Naive thymus-derived CD4-positive, alpha-beta T cell (primary cell): ENCODE measurements at regions not wholly inside any gene's neighbourhood (a gene's known extent, or its start where the extent isn't known, plus 50 kb on each side); places are given as distances from the start of the nearest gene placed in this dataset.
"Not testable (repeated sequence)": the region's sequence is repeated elsewhere in the genome, so short reads cannot be mapped to it uniquely, and the experiment has no call there.

Experiments used
- ATAC-seq: fragments of 150-1000 bp; cut with Tn5 transposase; 2 replicates; pipeline ENCODE4 v1.10.0; 2021; ENCODE audit warnings: mild to moderate bottlenecking, moderate library complexity
- CTCF ChIA-PET: fragments of 350-600 bp; sonication (Branson Sonifier 250); formaldehyde crosslinking; loops from one replicate; lab custom pipeline; 2021; ENCODE audit warnings: antibody characterized with exemption; lab: Charles Lee
- POLR2A ChIA-PET: fragments of 350-600 bp; sonication (Branson Sonifier 250); formaldehyde crosslinking; loops from one replicate; lab custom pipeline; 2021; ENCODE audit warnings: antibody characterized with exemption, inconsistent platforms; lab: Charles Lee
- DNase-seq, 9 donors: peaks; one replicate each; pipeline versions ENCODE4 v3.0.0 to v3.0.0-alpha.2; 2020 to 2022; ENCODE audit warnings: mixed read lengths in 1 of 9
- H3K27ac ChIP-seq: one replicate; pipeline ENCODE4 v1.7.0; 2013; ENCODE audit warnings: mild to moderate bottlenecking, low read depth, low read length, moderate library complexity
- H3K27me3 ChIP-seq, 2 donors: one replicate each; pipeline ENCODE4 v1.7.0; 2013; ENCODE audit warnings: low read length in 2 of 2, mild to moderate bottlenecking in 2 of 2, moderate library complexity in 2 of 2; ENCODE audit not compliant: control insufficient read depth in 2 of 2, insufficient read depth in 2 of 2
- H3K36me3 ChIP-seq, 3 experiments: 1 replicate in 2 of 3; 2 replicates in 1 of 3; pipeline ENCODE4 v1.7.0; 2013; ENCODE audit warnings: low read length in 3 of 3, mild to moderate bottlenecking in 3 of 3, moderate library complexity in 1 of 3; ENCODE audit not compliant: insufficient read depth in 3 of 3, control insufficient read depth in 2 of 3
- H3K4me1 ChIP-seq, 2 donors: one replicate each; pipeline ENCODE4 v1.7.0; 2013; ENCODE audit warnings: low read length in 2 of 2, mild to moderate bottlenecking in 2 of 2, moderate library complexity in 1 of 2; ENCODE audit not compliant: control insufficient read depth in 2 of 2, insufficient read depth in 2 of 2
- H3K4me3 ChIP-seq: 2 replicates; pipeline ENCODE4 v1.7.0; 2013; ENCODE audit warnings: mild to moderate bottlenecking, low read length
- H3K9me3 ChIP-seq, 3 experiments: 1 replicate in 2 of 3; 2 replicates in 1 of 3; pipeline ENCODE4 v1.7.0; 2013; ENCODE audit warnings: low read length in 3 of 3; ENCODE audit not compliant: control insufficient read depth in 2 of 3
- H3K27ac Mint-ChIP-seq, 9 donors: one replicate each; pipeline ENCODE4 v1.8.0; 2020 to 2022; ENCODE audit warnings: mixed read lengths in 9 of 9, mild to moderate bottlenecking in 8 of 9, moderate library complexity in 5 of 9, inconsistent platforms in 2 of 9
- H3K27me3 Mint-ChIP-seq, 5 donors: one replicate each; pipeline ENCODE4 v1.8.0; 2021 to 2022; ENCODE audit warnings: mixed read lengths in 5 of 5, mild to moderate bottlenecking in 1 of 5
- H3K36me3 Mint-ChIP-seq, 5 donors: one replicate each; pipeline ENCODE4 v1.8.0; 2020 to 2022; ENCODE audit warnings: mixed read lengths in 5 of 5, mild to moderate bottlenecking in 3 of 5, inconsistent platforms in 1 of 5
- H3K4me1 Mint-ChIP-seq, 7 donors: one replicate each; pipeline ENCODE4 v1.8.0; 2020 to 2022; ENCODE audit warnings: mixed read lengths in 7 of 7, mild to moderate bottlenecking in 3 of 7, inconsistent platforms in 1 of 7
- H3K4me3 Mint-ChIP-seq, 10 donors: one replicate each; pipeline ENCODE4 v1.8.0; 2020 to 2022; ENCODE audit warnings: mild to moderate bottlenecking in 10 of 10, mixed read lengths in 10 of 10, moderate library complexity in 6 of 10, inconsistent platforms in 2 of 10
- H3K9me3 Mint-ChIP-seq, 11 donors: one replicate each; pipeline ENCODE4 v1.8.0; 2020 to 2022; ENCODE audit warnings: mixed read lengths in 11 of 11, mild to moderate bottlenecking in 4 of 11, inconsistent platforms in 1 of 11, moderate library complexity in 1 of 11
- intact Hi-C, 2 donors: fragments of 100-400 bp; cut with micrococcal nuclease; formaldehyde crosslinking; loops; one replicate each; pipeline ENCODE4 v1.15.1; 2023

- Histone ChIP-seq H3K27me3 (no peaks in the 10 kb centered on the region), H3K36me3 (no peaks in the 10 kb centered on the region), H3K27ac (no peak overlapping the region), H3K4me1 (no peaks in the 10 kb centered on the region), H3K9me3 (no peaks in the 10 kb centered on the region), H3K4me3 (no peak overlapping the region)
- Mint-ChIP-seq H3K36me3 (no peaks in the 10 kb centered on the region), H3K4me3 (no peak overlapping the region), H3K4me1 (no peaks in the 10 kb centered on the region), H3K27ac (no peak overlapping the region), H3K27me3 (peaks cover 0 to 4% (median 0%) of the 10 kb centered on the region in 5 donors), H3K9me3 (peaks cover 0 to 10% (median 1%) of the 10 kb centered on the region in 11 donors)
- no peak for ATAC-seq
- POLR2A ChIA-PET, result no interaction called here
- intact Hi-C loops, result no loop called here
- no peak for DNase-seq
- CTCF ChIA-PET, result no interaction called here
Measured at GRCh38 chr3:20529911-20530310, 343.9 kb upstream of the SGO1 start.

GRCh38 chr3:20528180-20528770, 342.3 kb upstream of the SGO1 start:
- no peak overlapping the region for H3K4me3 ChIP-seq
- intact Hi-C loops, result no loop called here
- Mint-ChIP-seq H3K36me3 (no peaks in the 10 kb centered on the region), H3K27me3 (peaks cover 0 to 6% (median 0%) of the 10 kb centered on the region in 5 donors), H3K9me3 (peaks cover 0 to 8% (median 0%) of the 10 kb centered on the region in 11 donors), H3K4me1 (no peaks in the 10 kb centered on the region), H3K4me3 (no peak overlapping the region), H3K27ac (no peak overlapping the region)
- no peak for ATAC-seq
- H3K27ac ChIP-seq, result no peak overlapping the region
- H3K4me1 ChIP-seq, result no peaks in the 10 kb centered on the region
- ChIA-PET POLR2A (no interaction called here), CTCF (no interaction called here)
- DNase-seq, result no peak
- H3K27me3 ChIP-seq, result no peaks in the 10 kb centered on the region
- H3K9me3 ChIP-seq, result no peaks in the 10 kb centered on the region
- H3K36me3 ChIP-seq, result no peaks in the 10 kb centered on the region

GRCh38 chr3:20527368-20527767, 341.4 kb upstream of the SGO1 start:
- H3K36me3 Mint-ChIP-seq, result no peaks in the 10 kb centered on the region

GRCh38 chr3:20524328-20524727, 338.3 kb upstream of the SGO1 start:
- POLR2A ChIA-PET, result no interaction called here
- CTCF ChIA-PET, result interaction anchor here (0.9 kb wide), 1 partner anchor 539 kb away, joined by 3 read pairs; no protein-coding TSS in a partner anchor
- intact Hi-C loops, result no loop called here
- DNase-seq (no peak), ATAC-seq (no peak)
- peaks cover 0 to 6% (median 0%) of the 10 kb centered on the region in 5 donors for H3K27me3 Mint-ChIP-seq
- H3K4me1 Mint-ChIP-seq, result no peaks in the 10 kb centered on the region
- H3K4me3 Mint-ChIP-seq, result no peak overlapping the region
- no peaks in the 10 kb centered on the region for H3K36me3 ChIP-seq
- no peak overlapping the region for H3K4me3 ChIP-seq
- no peaks in the 10 kb centered on the region for H3K4me1 ChIP-seq
- H3K27me3 ChIP-seq, result no peaks in the 10 kb centered on the region
- no peak overlapping the region for H3K27ac ChIP-seq
- H3K36me3 Mint-ChIP-seq, result no peaks in the 10 kb centered on the region
- H3K27ac Mint-ChIP-seq, result no peak overlapping the region
- no peaks in the 10 kb centered on the region for H3K9me3 ChIP-seq
- H3K9me3 Mint-ChIP-seq, result peaks cover 0 to 34% (median 5%) of the 10 kb centered on the region in 11 donors

More at GRCh38 chr3:20527368-20527767, 341.4 kb upstream of the SGO1 start:
- no peak for ATAC-seq
- Histone ChIP-seq H3K36me3 (no peaks in the 10 kb centered on the region), H3K9me3 (no peaks in the 10 kb centered on the region), H3K4me3 (no peak overlapping the region), H3K4me1 (no peaks in the 10 kb centered on the region), H3K27ac (no peak overlapping the region), H3K27me3 (no peaks in the 10 kb centered on the region)
- CTCF ChIA-PET, result no interaction called here
- Mint-ChIP-seq H3K27ac (no peak overlapping the region), H3K9me3 (peaks cover 0 to 12% (median 0%) of the 10 kb centered on the region in 11 donors), H3K27me3 (peaks cover 0 to 6% (median 0%) of the 10 kb centered on the region in 5 donors), H3K4me1 (no peaks in the 10 kb centered on the region), H3K4me3 (no peak overlapping the region)
- POLR2A ChIA-PET, result no interaction called here
- no peak for DNase-seq
- intact Hi-C loops, result no loop called here

GRCh38 chr3:20523293-20523692, 337.3 kb upstream of the SGO1 start:
- Histone ChIP-seq H3K27me3 (no peaks in the 10 kb centered on the region), H3K27ac (no peak overlapping the region), H3K4me1 (no peaks in the 10 kb centered on the region), H3K9me3 (no peaks in the 10 kb centered on the region), H3K36me3 (no peaks in the 10 kb centered on the region), H3K4me3 (no peak overlapping the region)
- ChIA-PET POLR2A (no interaction called here), CTCF (no interaction called here)
- no peak overlapping the region for H3K4me3 Mint-ChIP-seq
- peaks cover 0 to 6% (median 0%) of the 10 kb centered on the region in 5 donors for H3K27me3 Mint-ChIP-seq
- no peak overlapping the region for H3K27ac Mint-ChIP-seq
- H3K36me3 Mint-ChIP-seq, result no peaks in the 10 kb centered on the region
- intact Hi-C loops, result no loop called here
- peaks cover 0 to 34% (median 6%) of the 10 kb centered on the region in 11 donors for H3K9me3 Mint-ChIP-seq
- no peaks in the 10 kb centered on the region for H3K4me1 Mint-ChIP-seq
- DNase-seq (no peak), ATAC-seq (no peak)

- H3K27ac Mint-ChIP-seq, H3K4me1 ChIP-seq, H3K4me3 Mint-ChIP-seq, H3K36me3 ChIP-seq, H3K27me3 Mint-ChIP-seq, POLR2A ChIA-PET, H3K9me3 ChIP-seq, H3K36me3 Mint-ChIP-seq, H3K27ac ChIP-seq, DNase-seq, H3K4me1 Mint-ChIP-seq, CTCF ChIA-PET, intact Hi-C loops, H3K4me3 ChIP-seq, ATAC-seq, H3K27me3 ChIP-seq: not testable (repeated sequence)
- H3K9me3 Mint-ChIP-seq, result peaks cover 2 to 27% (median 5%) of the 10 kb centered on the region in 11 donors
Measured at GRCh38 chr3:20517316-20517715, 331.3 kb upstream of the SGO1 start.

GRCh38 chr3:20516311-20516710, 330.3 kb upstream of the SGO1 start:
- Histone ChIP-seq H3K9me3 (no peaks in the 10 kb centered on the region), H3K27me3 (no peaks in the 10 kb centered on the region), H3K4me3 (no peak overlapping the region), H3K4me1 (no peaks in the 10 kb centered on the region), H3K36me3 (no peaks in the 10 kb centered on the region), H3K27ac (no peak overlapping the region)
- no peak overlapping the region for H3K27ac Mint-ChIP-seq
- no peaks in the 10 kb centered on the region for H3K4me1 Mint-ChIP-seq
- H3K36me3 Mint-ChIP-seq, result peaks cover 0 to 9% (median 0%) of the 10 kb centered on the region in 5 donors
- H3K9me3 Mint-ChIP-seq, result peaks cover 0 to 31% (median 6%) of the 10 kb centered on the region in 11 donors
- no peak for DNase-seq
- no peak for ATAC-seq
- ChIA-PET POLR2A (no interaction called here), CTCF (no interaction called here)
- H3K4me3 Mint-ChIP-seq, result no peak overlapping the region
- intact Hi-C loops, result no loop called here
- peaks cover 0 to 8% (median 0%) of the 10 kb centered on the region in 5 donors for H3K27me3 Mint-ChIP-seq
